ENCODE measurements at regions not wholly inside any gene's neighbourhood (a gene's known extent, or its start where the extent isn't known, plus 50 kb on each side); places are given as distances from the start of the nearest gene placed in this dataset.

- Histone ChIP-seq H3K27me3 (peaks cover 0 to 37% of the 10 kb centered on the region in 2 donors), H3K9me3 (no peaks in the 10 kb centered on the region), H3K36me3 (no peaks in the 10 kb centered on the region), H3K27ac (no peak overlapping the region), H3K4me1 (peaks cover 0 to 8% (median 6%) of the 10 kb centered on the region in 4 donors), H3K4me3 (no peak overlapping the region)
- DNase-seq (ENCODE audit: low spot score in 2 of 2), result no peak
- WGBS, 2 donors, result 79 to 81% methylated on average over 3 of the region's 3 CpGs
- TF ChIP-seq POLR2A (IDR thresholded peaks at IDR 0.05) (no peak), EP300 (IDR thresholded peaks at IDR 0.05) (no peak)
- TF ChIP-seq, protein P1, sequence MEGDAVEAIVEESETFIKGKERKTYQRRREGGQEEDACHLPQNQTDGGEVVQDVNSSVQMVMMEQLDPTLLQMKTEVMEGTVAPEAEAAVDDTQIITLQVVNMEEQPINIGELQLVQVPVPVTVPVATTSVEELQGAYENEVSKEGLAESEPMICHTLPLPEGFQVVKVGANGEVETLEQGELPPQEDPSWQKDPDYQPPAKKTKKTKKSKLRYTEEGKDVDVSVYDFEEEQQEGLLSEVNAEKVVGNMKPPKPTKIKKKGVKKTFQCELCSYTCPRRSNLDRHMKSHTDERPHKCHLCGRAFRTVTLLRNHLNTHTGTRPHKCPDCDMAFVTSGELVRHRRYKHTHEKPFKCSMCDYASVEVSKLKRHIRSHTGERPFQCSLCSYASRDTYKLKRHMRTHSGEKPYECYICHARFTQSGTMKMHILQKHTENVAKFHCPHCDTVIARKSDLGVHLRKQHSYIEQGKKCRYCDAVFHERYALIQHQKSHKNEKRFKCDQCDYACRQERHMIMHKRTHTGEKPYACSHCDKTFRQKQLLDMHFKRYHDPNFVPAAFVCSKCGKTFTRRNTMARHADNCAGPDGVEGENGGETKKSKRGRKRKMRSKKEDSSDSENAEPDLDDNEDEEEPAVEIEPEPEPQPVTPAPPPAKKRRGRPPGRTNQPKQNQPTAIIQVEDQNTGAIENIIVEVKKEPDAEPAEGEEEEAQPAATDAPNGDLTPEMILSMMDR (IDR thresholded peaks at IDR 0.05), result no peak
These were observed 77.5 kb upstream of the KCNMA1 start for GRCh38 chr10:77715088-77715487.

DNA sequence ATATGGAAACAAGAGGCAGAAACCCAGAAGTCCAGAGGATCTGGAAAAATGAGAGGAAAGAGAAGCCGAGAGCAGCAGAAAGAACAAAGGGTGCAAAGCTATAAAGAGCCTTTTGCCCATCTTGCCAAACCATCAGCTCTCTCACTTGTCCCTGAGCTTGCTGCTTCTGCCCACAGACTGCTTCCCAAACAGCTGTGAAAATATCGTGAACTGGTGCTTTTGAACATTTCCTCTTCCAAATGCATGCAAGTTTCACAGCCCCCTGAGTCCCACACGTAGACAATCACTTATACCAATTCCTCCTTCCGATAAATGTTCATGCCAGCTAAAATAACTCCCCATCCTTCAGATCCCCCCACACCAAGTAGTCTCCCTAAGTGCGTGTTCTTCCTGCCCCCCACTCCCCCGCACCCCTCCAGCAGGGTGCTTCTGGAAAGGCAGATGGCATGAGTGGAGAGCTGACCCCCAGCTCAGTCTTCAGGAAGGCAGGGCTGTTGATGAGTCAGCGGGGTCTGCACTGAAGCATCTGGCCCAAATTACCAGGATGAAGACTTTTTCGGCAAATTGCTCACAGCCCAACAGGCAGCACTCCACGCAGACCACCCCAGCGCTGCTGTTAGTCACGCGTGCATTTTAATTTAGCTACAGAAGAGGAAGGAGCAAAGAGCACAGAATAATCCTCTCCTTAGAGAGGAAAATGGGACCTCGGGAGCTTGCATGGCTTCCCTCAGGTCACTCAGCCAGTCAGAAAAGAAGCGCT lies 76.1 kb upstream of the KCNMA1 start:
- no peak for DNase-seq (ENCODE audit: low spot score in 2 of 2)
- WGBS, 2 donors, result 44 to 56% methylated on average over 11 to 14 of the region's 14 CpGs

GRCh38 chr10:77712207-77712606 lies 74.6 kb upstream of the KCNMA1 start:
- no peak for TF ChIP-seq POLR2A (IDR thresholded peaks at IDR 0.05)
- TF ChIP-seq, protein P1 (IDR thresholded peaks at IDR 0.05), result no peak
- TF ChIP-seq EP300 (IDR thresholded peaks at IDR 0.05), result no peak
- H3K9me3 ChIP-seq, result no peaks in the 10 kb centered on the region
- no peaks in the 10 kb centered on the region for H3K36me3 ChIP-seq
- peaks cover 0 to 8% (median 6%) of the 10 kb centered on the region in 4 donors for H3K4me1 ChIP-seq
- no peak for DNase-seq (ENCODE audit: low spot score in 2 of 2)
- no peak overlapping the region for H3K4me3 ChIP-seq
- H3K27me3 ChIP-seq, result peaks cover 0 to 40% of the 10 kb centered on the region in 2 donors
- H3K27ac ChIP-seq, result no peak overlapping the region
- WGBS, 2 donors, result 97% methylated on average over 1 of the region's 1 CpG

More for the DNA sequence above, 76.1 kb upstream of the KCNMA1 start:
- Histone ChIP-seq H3K27me3 (peaks cover 0 to 40% of the 10 kb centered on the region in 2 donors), H3K27ac (no peak overlapping the region), H3K4me1 (peaks cover 0 to 8% (median 6%) of the 10 kb centered on the region in 4 donors), H3K9me3 (no peaks in the 10 kb centered on the region), H3K36me3 (no peaks in the 10 kb centered on the region), H3K4me3 (no peak overlapping the region)
- TF ChIP-seq, protein P1 (IDR thresholded peaks at IDR 0.05), result no peak
- no peak for TF ChIP-seq EP300 (IDR thresholded peaks at IDR 0.05)
- no peak for TF ChIP-seq POLR2A (IDR thresholded peaks at IDR 0.05)

GRCh38 chr10:77711683-77712049 lies 74.1 kb upstream of the KCNMA1 start:
- H3K4me1 ChIP-seq, result peaks cover 0 to 8% (median 6%) of the 10 kb centered on the region in 4 donors
- no peak overlapping the region for H3K4me3 ChIP-seq
- no peak overlapping the region for H3K27ac ChIP-seq
- no peaks in the 10 kb centered on the region for H3K9me3 ChIP-seq
- no peak for DNase-seq (ENCODE audit: low spot score in 2 of 2)
- no peak for TF ChIP-seq POLR2A (IDR thresholded peaks at IDR 0.05)
- TF ChIP-seq, protein P1 (IDR thresholded peaks at IDR 0.05), result peak in 1 of 5 experiments; percentile 2
- TF ChIP-seq EP300 (IDR thresholded peaks at IDR 0.05), result no peak
- H3K36me3 ChIP-seq, result no peaks in the 10 kb centered on the region
- H3K27me3 ChIP-seq, result peaks cover 0 to 40% of the 10 kb centered on the region in 2 donors
- WGBS, 2 donors, result 49 to 59% methylated on average over 8 to 9 of the region's 9 CpGs

Data from tibial nerve (tissue), 4 donors.